Anterior cingulate cortex (tissue), 58 donors: ENCODE measurements at regions not wholly inside any gene's neighbourhood (a gene's known extent, or its start where the extent isn't known, plus 50 kb on each side); places are given as distances from the start of the nearest gene placed in this dataset.

Experiments used
- DNase-seq, 58 donors: peaks; one replicate each; lab custom pipeline; 2025; lab: John Stamatoyannopoulos, UW

DNA sequence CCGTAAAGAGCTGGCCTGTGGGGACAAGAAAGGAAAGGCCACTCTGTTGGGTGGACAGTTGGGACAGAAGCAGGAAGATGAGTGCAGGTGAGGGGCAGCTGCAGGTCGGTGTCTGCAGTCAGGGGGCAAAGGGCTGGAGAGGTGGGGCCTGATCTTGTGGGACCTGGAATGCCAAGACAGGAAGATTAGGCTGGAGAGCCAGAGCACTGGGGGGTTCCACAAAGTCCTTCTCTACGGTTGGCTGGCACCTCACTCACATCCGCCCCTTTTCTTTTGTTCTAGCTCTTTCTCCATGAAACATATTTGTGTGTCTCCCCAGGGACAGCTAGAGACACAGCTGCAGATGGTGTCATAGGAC is 404.1 kb downstream of the PTPRU start:
- DNase-seq = no peak

DNA sequence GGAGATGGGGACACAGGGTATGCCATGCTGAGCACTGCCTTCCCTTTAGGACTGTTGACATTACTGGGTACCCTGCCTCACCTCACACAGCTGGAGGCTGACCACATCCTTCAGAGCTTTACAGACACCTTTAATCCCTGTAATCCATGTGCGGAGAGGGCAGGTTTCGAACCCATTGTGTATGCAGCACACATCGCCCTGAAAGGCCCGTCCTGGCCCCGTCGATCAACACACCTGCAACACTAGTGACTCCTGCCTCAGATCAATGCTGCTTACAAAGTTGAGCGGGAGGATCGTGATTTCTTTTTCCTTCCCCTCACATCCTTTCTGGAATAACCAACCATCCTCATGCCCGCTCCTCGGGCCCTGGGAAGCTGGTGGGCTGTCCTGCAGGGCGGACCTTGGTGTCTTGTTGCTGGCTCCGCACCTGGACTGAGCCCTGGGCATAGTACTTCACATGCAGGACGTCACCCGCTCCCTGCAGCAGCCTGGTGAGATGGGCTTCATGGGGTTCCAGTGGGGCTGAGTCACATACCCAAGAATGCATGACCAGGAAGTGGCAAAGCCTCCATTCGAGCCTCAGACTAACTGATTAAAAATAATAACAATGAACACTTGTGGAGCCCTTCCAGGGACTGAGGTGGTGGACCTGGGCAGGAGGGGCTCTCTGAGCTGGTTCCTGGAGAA is 403.6 kb downstream of the PTPRU start:
- no peak for DNase-seq

DNA sequence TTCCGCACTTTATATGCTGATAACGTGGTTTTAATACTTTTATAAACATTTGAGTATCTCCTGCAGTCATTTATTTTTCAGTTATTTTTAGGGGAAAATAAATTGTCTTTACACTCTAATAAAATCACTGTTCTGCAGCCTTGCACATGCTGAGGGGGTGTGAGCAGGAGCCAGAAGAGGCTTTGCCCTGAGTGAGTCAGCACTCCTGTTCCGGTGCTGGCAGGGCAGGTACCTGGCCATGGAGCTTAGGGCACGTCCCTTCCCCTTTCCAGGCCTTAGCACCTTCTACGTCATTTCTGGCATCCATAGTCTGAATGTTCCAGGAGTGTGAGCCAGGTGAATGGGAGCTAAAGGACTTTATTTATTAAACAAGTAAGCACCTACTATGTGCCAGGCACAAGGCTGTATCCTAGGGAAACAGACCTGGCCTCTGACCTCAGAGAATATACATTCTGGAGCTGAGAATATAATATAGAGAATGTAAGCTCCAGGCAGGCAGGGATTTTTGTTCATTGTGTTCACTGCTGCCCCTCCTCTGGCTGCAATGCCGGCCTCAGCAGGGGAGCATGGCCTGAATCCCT is 402.9 kb downstream of the PTPRU start:
- no peak for DNase-seq

DNA sequence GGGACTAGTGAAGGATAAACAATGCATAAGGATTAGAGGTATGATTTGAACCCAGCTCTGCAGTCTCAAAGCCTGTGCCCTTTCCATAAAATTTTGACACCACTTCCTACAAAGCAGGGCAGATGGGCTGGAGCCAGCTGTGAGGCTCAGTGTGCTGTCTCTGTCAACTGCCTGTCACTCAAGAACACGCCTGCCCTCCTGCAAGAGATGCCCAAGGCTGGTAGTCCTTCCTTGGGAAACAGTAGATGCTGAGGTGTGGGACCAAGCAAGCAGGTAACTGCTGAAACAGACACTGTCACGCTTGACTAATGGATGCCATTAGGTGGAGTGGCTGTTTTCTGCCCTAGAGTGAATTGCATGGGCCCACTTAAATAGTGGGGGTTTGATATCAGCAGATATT is 402.0 kb downstream of the PTPRU start:
- no peak for DNase-seq

DNA sequence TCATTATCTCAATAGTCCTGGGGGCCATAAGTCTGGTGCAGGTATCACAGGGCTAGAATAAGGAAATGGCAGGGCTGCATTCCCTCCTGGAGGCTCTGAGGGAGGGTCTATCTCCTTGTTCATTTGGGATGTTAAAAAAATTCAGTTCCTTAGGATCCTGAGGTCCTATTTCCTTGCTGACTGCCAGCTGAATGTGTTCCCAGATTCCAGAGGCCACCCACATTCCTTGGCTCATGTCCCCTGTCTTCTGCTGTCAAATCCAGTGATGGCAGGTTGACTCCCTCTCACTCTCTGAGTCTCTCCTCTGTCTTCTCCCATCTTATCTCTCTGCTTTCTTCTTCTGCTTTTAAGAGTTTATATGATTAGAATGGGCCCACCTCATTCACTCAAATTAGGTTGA is 400.6 kb downstream of the PTPRU start:
- DNase-seq = peak in 5 of 58 donors; percentile 4 to 17 (median 7)

DNA sequence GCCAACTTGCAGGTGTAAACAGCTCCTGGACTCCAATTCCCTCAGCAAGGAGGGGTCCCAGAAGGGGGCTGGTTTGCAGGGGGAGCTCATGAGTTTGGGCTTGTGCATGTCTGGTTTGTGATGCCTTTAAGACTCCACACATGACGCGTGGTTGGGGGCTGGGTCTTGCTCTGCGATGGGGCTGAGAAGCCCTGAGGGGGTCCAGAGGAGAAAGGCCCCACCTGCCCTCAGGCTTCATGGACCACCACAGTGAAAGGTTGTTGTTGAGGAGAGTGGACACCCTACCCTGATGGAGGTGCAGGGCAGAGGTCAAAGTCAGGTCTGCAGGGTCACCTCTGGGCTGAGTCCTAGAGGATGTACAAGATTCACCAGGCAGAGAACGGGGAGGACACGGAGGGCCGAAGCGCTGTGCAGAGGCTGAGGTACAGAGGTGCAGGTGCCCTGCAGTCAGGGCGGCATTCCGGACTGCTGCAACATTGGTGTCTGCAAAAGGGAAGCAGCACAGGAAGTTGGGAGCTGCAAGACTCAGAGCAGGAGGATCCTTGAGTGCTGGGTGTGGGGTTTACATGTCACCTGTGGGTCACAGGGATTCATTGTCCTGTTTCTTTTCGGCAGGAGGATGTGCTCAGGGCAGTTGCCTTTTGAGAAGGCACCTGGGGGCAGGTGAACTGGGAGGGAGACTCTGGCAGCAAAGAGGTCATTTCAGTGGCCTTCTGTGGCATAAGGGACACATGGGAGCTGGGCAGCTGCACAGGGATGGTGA is 399.4 kb downstream of the PTPRU start:
- no peak for DNase-seq

DNA sequence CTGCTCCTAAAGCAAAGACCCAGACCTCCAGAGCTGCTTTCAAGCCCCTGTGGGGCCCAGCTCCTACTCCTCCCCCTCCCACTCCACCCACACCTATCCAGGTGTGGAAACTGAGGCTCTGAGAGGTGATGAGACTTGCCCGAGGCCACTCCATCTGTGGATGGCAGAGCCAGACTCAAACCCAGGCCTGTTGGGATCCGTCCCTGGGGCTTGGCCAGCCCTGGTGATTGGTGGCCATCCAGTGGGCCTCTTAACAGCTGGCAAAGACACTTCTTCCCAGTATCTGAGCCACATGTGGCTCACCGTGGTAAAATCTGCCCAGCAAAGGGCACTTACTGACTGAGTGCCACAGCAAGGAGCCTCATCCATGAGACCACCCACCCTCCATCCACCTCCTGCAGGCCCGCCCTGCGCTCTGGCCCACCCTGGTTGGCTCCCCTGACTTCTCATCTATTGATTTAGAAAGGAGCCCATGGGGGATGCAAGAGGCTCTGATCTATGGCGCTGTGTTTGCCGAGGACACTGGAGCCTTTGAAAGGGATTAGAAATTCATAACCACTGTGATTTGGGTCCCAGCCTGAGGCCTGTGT is 398.5 kb downstream of the PTPRU start:
- no peak for DNase-seq

DNA sequence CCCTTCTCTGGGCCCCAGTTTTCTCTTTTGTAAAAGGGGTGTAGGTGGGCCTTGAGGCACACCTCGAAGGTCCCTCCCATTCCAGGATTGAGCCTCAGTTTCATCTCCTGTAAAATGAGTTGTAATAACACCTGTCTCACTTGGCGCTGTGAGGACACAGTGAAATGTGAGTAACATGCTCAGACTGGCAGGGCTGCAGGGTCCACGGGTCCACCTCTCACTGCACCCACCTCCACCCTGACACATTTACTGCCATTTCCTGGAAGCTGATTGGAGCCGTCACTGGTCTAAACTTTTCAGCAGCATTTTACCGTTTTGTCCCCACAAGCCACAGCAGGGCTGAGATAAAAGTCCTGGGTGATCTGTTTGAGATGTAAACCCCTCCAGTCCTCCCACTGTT is 398.0 kb downstream of the PTPRU start:
- DNase-seq = no peak

DNA sequence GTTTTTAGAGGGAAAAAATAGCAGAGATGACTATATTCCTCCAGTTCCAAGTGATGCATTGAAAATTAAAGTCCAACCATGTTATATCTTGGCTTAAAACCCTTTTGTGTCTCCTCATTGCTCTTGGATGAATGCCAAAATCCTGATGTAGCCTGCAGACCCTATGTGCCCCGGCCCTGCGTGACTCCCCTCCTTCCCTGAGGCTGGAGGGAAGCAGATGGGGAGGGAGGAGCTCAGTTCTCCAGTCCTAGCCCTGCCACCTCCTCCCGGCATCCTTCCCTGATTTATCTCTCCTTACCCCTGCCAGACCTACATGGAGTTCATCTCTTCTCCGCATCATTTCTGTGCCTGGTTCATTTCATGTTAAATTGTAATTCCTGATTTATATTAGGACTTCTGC is 397.4 kb downstream of the PTPRU start:
- DNase-seq = no peak

DNA sequence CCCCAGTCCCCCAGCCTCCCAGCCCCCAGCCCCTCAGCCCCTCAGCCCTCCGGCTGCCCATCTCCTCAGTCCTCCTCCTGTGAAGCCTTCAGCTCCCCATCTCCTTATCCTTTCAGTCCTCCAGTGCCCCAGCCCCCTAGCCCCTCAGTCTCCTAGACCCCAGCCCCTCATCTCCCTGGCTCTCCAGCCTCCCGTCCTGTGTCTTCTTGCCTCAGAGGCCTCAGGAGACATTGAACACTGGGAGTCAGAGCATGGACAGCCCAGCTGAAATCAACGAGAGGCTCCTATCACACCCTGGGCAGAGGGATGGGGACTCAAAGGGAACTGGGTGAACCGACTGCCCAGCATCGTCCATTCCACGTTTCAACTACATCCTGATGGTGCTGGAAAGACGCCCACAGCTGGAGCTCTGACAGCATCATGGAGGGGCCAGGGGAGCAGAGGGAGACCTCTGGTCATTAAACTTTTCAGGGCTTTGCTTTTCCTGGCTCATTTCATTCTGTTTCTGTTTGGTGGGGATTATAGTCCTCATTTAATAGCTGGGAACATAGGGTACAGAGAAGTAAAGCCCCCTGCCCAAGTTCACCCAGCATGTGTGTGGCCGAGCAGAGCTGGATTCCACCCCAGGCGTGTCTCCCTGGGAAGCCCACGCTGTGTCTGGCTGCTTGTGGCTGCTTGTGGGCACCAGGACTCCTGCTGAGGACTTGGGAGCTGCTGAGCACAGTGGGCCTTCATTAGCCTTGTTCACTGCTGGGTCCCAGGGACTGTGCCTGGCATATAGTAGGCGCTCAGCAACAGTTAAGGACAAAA is 396.7 kb downstream of the PTPRU start:
- no peak for DNase-seq

DNA sequence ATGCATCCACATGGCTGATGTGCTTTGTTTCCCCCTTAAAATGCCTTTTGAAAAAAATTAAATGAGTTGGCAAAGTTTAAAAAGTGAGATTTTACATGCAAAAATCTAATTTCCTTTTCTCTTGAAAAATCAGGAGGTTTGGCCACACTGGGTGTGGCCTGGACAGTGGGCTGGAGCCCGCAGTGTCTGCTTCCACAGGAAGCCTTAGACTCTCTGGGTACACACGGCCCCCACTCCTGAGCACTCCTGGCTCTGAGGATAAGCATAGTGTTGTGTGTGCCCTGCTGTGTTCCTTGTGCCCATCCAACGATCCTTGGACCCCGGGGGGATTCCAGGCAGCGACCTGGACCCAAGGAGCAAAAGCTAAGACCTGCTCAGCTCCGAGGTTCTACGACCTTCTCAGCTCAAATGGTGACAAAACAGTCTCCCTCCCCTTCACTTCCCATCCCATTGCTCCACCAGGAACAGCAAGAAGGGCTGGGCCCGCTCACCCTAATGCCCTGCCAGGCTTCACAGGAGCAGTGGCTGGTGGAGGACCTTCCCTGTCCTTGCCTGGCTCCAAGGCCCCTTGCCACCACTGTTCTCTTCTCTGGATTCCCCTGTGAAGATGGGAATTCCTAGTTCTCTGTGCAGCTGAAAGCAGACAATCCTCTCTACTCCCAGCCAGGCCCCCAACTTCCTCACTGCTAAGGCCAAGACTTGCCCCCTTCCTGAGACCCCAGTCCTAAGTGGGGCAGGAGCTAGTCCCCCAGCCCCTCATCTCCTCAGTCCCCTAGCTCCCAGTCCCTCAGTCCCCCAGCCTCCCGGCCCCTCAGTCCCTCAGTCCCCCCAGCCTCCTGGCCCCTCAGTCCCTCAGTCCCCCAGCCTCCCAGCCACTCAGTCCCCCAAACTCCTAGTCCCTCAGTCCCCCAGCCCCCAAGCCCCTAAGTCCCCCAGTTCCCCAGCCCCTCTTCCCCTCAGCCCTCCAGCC is 395.8 kb downstream of the PTPRU start:
- no peak for DNase-seq

DNA sequence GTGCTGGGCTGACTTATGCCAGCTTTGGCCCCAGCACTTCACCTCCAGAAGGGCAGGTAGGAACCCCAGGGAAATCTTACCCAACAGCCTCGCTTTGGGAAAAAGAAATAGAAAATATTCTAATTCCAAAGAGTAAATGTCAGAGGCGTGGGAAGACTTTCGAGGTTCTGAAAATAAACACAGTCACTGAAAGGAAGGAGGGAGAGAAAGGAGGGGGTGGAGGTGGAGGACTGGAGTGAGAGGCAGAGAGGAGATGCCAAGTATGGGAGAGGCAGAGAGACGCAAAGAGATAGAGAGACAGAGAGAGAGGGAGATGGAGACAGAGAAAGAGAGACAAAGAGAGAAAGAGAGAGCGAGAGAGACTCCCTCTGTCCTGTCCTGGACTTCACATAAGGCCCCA is 395.0 kb downstream of the PTPRU start:
- peak in 1 of 58 donors; percentile 1 for DNase-seq

DNA sequence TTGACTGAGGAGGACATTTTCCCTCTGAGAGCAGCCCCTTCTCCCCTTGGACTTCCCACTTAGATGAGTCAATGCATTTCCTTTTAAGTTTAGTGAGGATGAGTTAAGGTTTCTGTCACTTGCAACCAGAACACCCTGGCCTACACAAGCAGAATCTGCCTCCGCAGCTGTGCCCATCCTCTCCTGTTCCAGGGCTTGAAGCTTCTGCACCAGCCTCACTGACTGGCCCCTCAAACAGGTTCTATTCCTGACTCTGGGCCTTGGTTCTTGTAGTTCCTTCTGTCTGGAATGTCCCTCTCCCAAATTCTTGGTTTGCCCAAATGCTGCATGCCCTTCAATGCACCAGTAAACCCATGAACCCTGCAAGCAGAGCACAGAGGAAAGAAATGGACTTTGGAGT is 394.4 kb downstream of the PTPRU start:
- DNase-seq = no peak

DNA sequence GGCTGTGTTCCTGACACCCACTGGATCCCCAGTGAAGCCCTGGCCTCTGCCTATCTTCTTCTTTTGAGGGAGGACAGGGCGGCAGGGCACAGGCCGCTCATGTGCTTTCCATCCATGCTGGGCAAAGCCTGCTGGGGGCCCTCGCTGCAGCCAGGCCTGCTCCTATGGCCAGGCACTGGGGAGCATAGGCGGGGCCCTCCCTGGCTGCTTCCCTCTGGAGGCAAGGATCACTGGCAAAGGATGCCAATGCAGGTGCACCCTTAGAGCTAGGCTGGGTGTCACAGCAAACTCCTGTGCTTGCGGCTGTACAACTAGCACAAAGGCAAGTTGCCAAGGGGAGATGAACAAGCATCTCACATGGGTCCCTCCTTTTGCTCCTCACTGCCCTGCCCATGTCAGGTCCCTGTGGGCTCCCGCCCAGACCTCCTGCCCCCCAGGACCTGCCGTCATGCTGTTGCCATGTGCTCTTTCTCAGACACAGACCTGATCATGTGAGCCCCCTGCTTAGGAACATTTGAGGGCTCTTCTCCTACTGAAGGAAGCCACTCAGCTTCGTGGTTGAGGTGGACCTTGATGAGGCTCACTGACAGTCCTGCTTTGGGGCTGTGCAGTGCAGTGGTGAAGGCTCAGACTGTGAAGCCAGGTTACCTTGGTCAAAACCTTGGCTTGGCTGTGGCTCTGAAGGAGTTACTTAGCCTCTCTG is 393.6 kb downstream of the PTPRU start:
- no peak for DNase-seq

DNA sequence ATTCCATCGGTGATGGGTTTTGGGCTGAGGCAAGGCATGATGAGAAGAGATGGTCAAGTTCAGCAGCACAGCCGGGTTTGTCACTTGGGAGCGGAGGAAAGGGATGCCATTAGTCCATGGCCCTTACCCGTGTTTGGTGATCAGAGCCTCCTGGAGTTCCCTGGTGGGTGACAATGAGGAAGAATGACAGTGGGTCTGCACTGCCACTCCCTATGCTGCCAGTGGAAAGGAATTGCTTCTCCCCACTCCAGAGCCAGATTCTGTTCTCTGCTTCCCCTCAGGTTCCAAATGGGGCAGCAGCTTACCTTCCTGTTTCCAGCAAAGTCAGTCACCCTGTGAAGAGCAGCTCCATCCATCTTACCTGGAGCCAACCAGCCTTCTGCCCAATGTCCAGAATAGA is 393.1 kb downstream of the PTPRU start:
- no peak for DNase-seq

DNA sequence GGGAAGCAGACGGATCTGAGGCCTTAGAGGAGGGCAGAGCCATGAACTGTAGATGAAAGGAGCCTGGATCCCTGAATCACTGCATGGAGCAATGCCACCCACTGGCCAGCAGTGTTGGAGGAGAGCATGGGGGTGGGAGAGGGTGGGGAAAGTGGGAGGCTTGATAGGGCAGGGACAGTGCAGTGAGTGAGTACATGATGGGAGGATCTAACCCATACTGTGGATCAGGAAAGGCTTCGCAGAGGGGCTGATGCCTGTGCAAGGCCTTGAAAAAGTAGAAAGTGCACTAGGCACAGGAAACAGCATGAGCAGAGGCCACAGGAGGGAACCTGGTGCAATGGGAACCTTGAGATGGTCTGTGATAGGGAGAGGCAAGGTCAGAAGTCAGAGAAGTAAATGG is 391.9 kb downstream of the PTPRU start:
- no peak for DNase-seq

DNA sequence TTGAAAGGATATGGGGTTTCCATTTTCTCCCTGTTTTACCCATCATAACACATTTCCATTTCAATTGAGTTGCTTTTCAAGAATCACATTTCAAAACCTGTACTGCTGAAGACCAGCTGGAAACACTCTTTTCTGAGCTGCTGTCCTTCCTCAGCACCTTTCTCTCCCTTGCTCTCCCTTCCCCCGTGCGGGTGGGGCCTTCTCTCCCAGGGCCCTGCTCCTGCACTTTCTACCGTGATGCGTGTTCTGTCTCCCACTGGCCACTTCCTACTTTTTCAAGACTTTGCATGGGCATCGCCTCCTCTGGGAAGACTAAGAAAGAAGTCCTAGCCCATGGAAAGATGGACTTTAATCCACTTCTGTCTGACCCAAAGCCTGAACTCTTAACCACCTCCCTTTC is 390.4 kb downstream of the PTPRU start:
- no peak for DNase-seq

DNA sequence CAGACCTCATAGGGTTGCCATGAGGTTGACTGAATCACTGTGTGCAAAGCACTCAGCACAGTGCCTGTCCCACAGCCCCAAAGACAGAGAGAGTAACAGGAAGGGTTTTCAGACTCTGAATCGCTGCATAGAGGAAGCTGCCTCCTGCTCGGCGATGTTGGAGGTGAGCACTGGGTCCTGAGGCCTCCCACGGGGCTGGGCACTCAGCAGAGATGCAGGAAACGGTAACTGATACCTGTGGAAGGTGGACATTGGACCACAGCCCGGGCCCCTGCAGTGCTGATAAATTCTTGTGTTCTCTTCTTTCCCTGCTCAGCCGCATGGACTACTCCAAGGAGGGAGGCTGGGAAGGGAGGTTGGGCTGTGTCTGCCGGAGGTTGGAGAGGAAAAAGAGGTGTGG is 389.7 kb downstream of the PTPRU start:
- DNase-seq = no peak

DNA sequence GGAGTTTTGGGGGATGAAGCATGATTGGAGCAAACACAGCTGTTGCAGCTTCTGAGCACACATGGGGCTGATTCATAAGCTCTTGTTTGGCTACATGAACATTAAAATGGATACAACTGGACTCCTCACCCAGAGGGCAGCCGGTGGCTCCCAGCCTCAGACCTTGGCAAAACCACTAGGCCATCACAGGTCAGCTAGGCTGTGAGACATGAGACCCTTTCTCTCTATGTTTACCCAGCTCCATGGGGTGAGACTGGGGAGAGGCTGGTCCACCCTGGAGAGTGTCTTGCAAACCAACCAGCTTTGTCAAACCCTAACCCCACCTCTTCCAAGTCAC is 388.7 kb downstream of the PTPRU start:
- DNase-seq = no peak
